HL-60 (cell line): ENCODE measurements at regions not wholly inside any gene's neighbourhood (a gene's known extent, or its start where the extent isn't known, plus 50 kb on each side); places are given as distances from the start of the nearest gene placed in this dataset.
"Not testable (repeated sequence)": the region's sequence is repeated elsewhere in the genome, so short reads cannot be mapped to it uniquely, and the experiment has no call there.

ENCODE experiments used
- DNase-seq, 2 experiments: peaks; one replicate each; pipeline ENCODE4 v3.0.0-alpha.2; 2010 to 2020; ENCODE audit warnings: low read depth in 1 of 2, low spot score in 1 of 2
- H3K27ac ChIP-seq: fragments of 250-450 bp; sonication (Bioruptor Pico); replicated peaks from 2 replicates; pipeline ENCODE4 v1.5.1; 2020; ENCODE audit warnings: mild to moderate bottlenecking, moderate library complexity
- H3K27me3 ChIP-seq: fragments of 250-450 bp; sonication (Bioruptor Pico); 2 replicates; pipeline ENCODE4 v1.5.1; 2021; ENCODE audit warnings: mild to moderate bottlenecking, moderate library complexity; ENCODE audit not compliant: insufficient read depth, poor library complexity, severe bottlenecking
- H3K4me3 ChIP-seq: replicated peaks from 2 replicates; pipeline ENCODE4 v1.5.1; 2011; ENCODE audit warnings: mild to moderate bottlenecking, control low read depth, low read length; ENCODE audit not compliant: insufficient read depth
- CTCF ChIP-seq: IDR thresholded peaks from one replicate; pipeline ENCODE4 v1.5.1; 2011; ENCODE audit warnings: low read length, control low read depth, inconsistent platforms; ENCODE audit not compliant: insufficient read depth
- GABPA ChIP-seq: IDR thresholded peaks from 2 replicates; pipeline ENCODE4 v1.6.1; 2012; ENCODE audit warnings: low read depth
- POLR2AphosphoS5 ChIP-seq: IDR thresholded peaks from 2 replicates; pipeline ENCODE4 v1.6.1; 2012; ENCODE audit warnings: low read depth
- REST ChIP-seq: IDR thresholded peaks from 2 replicates; pipeline ENCODE4 v1.6.1; 2012; ENCODE audit warnings: low read depth; ENCODE audit not compliant: insufficient replicate concordance
- SPI1 ChIP-seq: IDR thresholded peaks from 2 replicates; pipeline ENCODE4 v1.6.1; 2012; ENCODE audit warnings: low read depth, mild to moderate bottlenecking, borderline replicate concordance

DNA sequence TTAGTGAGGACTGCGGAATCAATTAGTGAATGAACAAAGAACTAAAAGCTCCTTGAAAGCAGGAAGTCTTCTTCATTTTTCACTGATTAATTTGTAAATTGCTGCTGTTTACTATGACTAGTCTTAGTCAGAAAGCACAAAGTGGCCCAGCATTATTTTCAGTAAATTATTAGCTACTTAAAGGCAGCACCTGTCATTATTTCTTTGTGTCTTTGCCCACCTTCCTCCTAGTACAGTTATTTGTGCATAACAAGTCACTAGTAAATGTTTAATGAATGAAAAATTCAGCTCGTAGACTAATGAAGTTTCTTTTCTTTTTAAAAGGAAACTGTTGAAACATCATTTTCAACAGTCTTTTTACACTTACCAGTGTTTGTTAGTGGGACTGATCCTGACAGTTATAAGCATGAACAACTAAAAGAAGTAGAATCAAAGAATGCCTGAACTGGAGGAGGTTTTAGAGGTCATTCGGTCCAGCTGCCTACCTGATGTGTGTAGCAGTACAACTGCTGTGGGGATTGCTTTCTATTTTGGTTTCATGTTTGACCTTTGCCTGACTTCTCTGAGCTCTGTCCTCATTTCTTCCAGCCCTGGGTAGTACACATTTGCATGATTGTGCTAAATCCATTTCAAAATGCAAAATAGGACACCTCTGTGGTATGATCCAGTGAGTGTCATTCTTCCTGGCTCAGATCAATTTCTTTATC is 140.0 kb upstream of the PHYHIPL start:
- DNase-seq, result no peak
- Histone ChIP-seq H3K4me3 (no peak overlapping the region), H3K27ac (no peak overlapping the region), H3K27me3 (no peaks in the 10 kb centered on the region)
- TF ChIP-seq CTCF, result no peak
- TF ChIP-seq SPI1, result no peak
- TF ChIP-seq POLR2AphosphoS5, result no peak
- no peak for TF ChIP-seq GABPA
- no peak for TF ChIP-seq REST

DNA sequence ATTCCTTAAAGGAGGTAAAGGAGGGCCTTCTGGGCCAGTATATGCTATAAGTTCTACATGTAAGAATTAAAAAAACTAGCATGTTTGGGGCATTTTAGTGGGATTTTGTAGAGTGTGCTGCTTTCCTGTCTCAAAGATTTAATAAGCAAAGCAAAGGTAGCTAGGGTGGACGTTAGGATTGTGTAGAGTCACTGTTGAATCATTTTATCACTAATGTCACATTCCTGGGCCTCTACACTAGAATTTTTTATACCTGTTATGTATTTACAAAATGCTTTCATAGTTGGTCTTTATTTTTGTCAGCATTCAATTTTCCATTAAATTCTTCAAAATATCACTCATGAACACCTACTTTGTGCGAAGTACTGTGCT is 139.4 kb upstream of the PHYHIPL start:
- Histone ChIP-seq H3K4me3 (no peak overlapping the region), H3K27ac (no peak overlapping the region), H3K27me3 (no peaks in the 10 kb centered on the region)
- TF ChIP-seq CTCF, result no peak
- TF ChIP-seq SPI1, result no peak
- no peak for TF ChIP-seq REST
- TF ChIP-seq POLR2AphosphoS5, result no peak
- no peak for TF ChIP-seq GABPA
- no peak for DNase-seq

DNA sequence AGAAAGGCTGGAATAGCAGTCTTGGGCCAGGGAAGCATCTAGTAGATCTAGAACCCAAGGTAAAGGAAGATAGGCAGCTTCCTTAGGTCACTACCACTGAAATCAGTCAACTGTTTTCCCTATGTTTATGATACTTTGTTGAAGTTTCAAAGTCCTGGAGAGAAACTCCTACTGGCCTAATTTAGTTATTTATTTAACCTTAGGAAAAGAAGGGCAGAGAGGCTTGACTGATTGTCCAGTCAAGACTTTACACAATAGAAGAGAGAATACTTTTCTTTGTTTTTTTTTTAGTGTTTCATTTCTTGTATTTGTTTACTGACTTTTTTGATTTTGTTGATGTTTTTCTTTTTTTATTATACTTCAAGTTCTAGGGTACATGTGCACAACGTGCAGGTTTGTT is 138.9 kb upstream of the PHYHIPL start:
- no peak overlapping the region for H3K27ac ChIP-seq
- no peaks in the 10 kb centered on the region for H3K27me3 ChIP-seq
- no peak overlapping the region for H3K4me3 ChIP-seq
- TF ChIP-seq GABPA, result no peak
- TF ChIP-seq CTCF, result no peak
- TF ChIP-seq REST, result no peak
- TF ChIP-seq POLR2AphosphoS5, result no peak
- no peak for TF ChIP-seq SPI1
- no peak for DNase-seq

- not testable (repeated sequence) for DNase-seq, H3K4me3 ChIP-seq, H3K27me3 ChIP-seq, H3K27ac ChIP-seq
Measured at GRCh38 chr10:59043358-59043757, 133.1 kb upstream of the PHYHIPL start.
